HEK293 (cell line): ENCODE measurements at regions not wholly inside any gene's neighbourhood (a gene's known extent, or its start where the extent isn't known, plus 50 kb on each side); places are given as distances from the start of the nearest gene placed in this dataset.

Source experiments
- CTCF ChIA-PET: fragments of 350-600 bp; formaldehyde crosslinking; extraction: SDS; loops from one replicate; lab custom pipeline; 2021; ENCODE audit warnings: antibody characterized with exemption; lab: Yijun Ruan, JAX
- POLR2A ChIA-PET: fragments of 300-600 bp; formaldehyde crosslinking; extraction: SDS; loops from one replicate; lab custom pipeline; 2020; ENCODE audit warnings: antibody characterized with exemption, inconsistent platforms; lab: Yijun Ruan, JAX
- H3K27ac ChIP-seq: fragments of 200-500 bp; sonication (Bioruptor generic); 2 replicates; pipeline ENCODE4 v1.5.1; 2014; ENCODE audit warnings: low read depth, low read length, control low read depth, inconsistent platforms; ENCODE audit errors: extremely low read depth
- H3K36me3 ChIP-seq, 2 experiments: fragments of 200-500 bp in 1 of 2; sonication (Bioruptor generic) in 1 of 2; 1 replicate in 1 of 2; 2 replicates in 1 of 2; pipeline ENCODE4 v1.5.1; 2014 to 2017; ENCODE audit warnings: inconsistent platforms in 2 of 2, low read length in 2 of 2; ENCODE audit not compliant: control insufficient read depth in 2 of 2, insufficient read depth in 1 of 2
- H3K4me1 ChIP-seq: fragments of 200-500 bp; sonication (Bioruptor generic); 2 replicates; pipeline ENCODE4 v1.5.1; 2014; ENCODE audit warnings: mild to moderate bottlenecking, low read length, inconsistent platforms; ENCODE audit not compliant: control insufficient read depth, insufficient read depth
- H3K4me3 ChIP-seq: 2 replicates; pipeline ENCODE4 v1.5.1; 2011; ENCODE audit warnings: low read depth, mild to moderate bottlenecking, control low read depth, low read length, moderate library complexity
- H3K9me3 ChIP-seq: fragments of 200-500 bp; sonication (Bioruptor generic); 2 replicates; pipeline ENCODE4 v1.5.1; 2014; ENCODE audit warnings: low read depth, low read length, inconsistent platforms; ENCODE audit not compliant: control insufficient read depth, insufficient read depth
- OSR2 ChIP-seq: fragments of 450-650 bp; formaldehyde crosslinking; IDR thresholded peaks from 2 replicates; pipeline ENCODE4 v1.5.1; 2016; ENCODE audit warnings: missing biosample characterization, missing genetic modification characterization
- SP3 ChIP-seq: fragments of 450-650 bp; formaldehyde crosslinking; IDR thresholded peaks from 2 replicates; pipeline ENCODE4 v1.5.1; 2016; ENCODE audit warnings: missing biosample characterization, missing genetic modification characterization
- ZBTB1 ChIP-seq: fragments of 450-650 bp; formaldehyde crosslinking; IDR thresholded peaks from 2 replicates; pipeline ENCODE4 v1.5.1; 2016; ENCODE audit warnings: missing biosample characterization, missing genetic modification characterization
- ZNF175 ChIP-seq: fragments of 450-650 bp; formaldehyde crosslinking; IDR thresholded peaks from 2 replicates; pipeline ENCODE4 v1.5.1; 2016; ENCODE audit warnings: missing biosample characterization, missing genetic modification characterization
- ZNF311 ChIP-seq: fragments of 450-650 bp; formaldehyde crosslinking; IDR thresholded peaks from 2 replicates; pipeline ENCODE4 v1.5.1; 2017; ENCODE audit warnings: missing biosample characterization, missing genetic modification characterization, borderline replicate concordance
- ZNF391 ChIP-seq: fragments of 450-650 bp; formaldehyde crosslinking; IDR thresholded peaks from 2 replicates; pipeline ENCODE4 v1.5.1; 2016; ENCODE audit warnings: low read depth, missing biosample characterization, missing genetic modification characterization, borderline replicate concordance
- ZNF521 ChIP-seq: fragments of 450-650 bp; formaldehyde crosslinking; IDR thresholded peaks from 2 replicates; pipeline ENCODE4 v1.5.1; 2017; ENCODE audit warnings: missing biosample characterization, mild to moderate bottlenecking, missing genetic modification characterization
- ZNF555 ChIP-seq: fragments of 450-650 bp; formaldehyde crosslinking; conservative IDR thresholded peaks from 2 replicates; pipeline ENCODE4 v1.5.1; 2017; ENCODE audit warnings: missing biosample characterization, mild to moderate bottlenecking, missing genetic modification characterization, inconsistent platforms
- ZNF596 ChIP-seq: fragments of 450-650 bp; IDR thresholded peaks from 2 replicates; pipeline ENCODE4 v1.5.0; 2018; ENCODE audit warnings: missing biosample characterization, mild to moderate bottlenecking, missing genetic modification characterization, moderate library complexity
- ZNF610 ChIP-seq: fragments of 450-650 bp; formaldehyde crosslinking; IDR thresholded peaks from 2 replicates; pipeline ENCODE4 v1.5.1; 2016; ENCODE audit warnings: missing biosample characterization, missing genetic modification characterization, borderline replicate concordance
- ZNF660 ChIP-seq: fragments of 450-650 bp; IDR thresholded peaks from 2 replicates; pipeline ENCODE4 v1.5.1; 2018; ENCODE audit warnings: missing biosample characterization, mild to moderate bottlenecking, missing genetic modification characterization
- ZNF837 ChIP-seq: fragments of 450-650 bp; formaldehyde crosslinking; IDR thresholded peaks from 2 replicates; pipeline ENCODE4 v1.5.1; 2016; ENCODE audit warnings: missing biosample characterization, missing genetic modification characterization
- TF ChIP-seq, protein P1 (sequence below): fragments of 450-650 bp; formaldehyde crosslinking; IDR thresholded peaks from 2 replicates; pipeline ENCODE4 v1.5.1; 2016; ENCODE audit warnings: missing biosample characterization, missing genetic modification characterization
- TF ChIP-seq, protein P2 (sequence below): fragments of 450-650 bp; formaldehyde crosslinking; IDR thresholded peaks from 2 replicates; pipeline ENCODE4 v1.5.1; 2016; ENCODE audit warnings: missing biosample characterization, missing genetic modification characterization, low read depth
- TF ChIP-seq, protein P3 (sequence below): fragments of 450-650 bp; formaldehyde crosslinking; IDR thresholded peaks from 2 replicates; pipeline ENCODE4 v1.5.1; 2016; ENCODE audit warnings: missing biosample characterization, missing genetic modification characterization
- TF ChIP-seq, protein P4 (sequence below): fragments of 450-650 bp; formaldehyde crosslinking; IDR thresholded peaks from 2 replicates; pipeline ENCODE4 v1.5.1; 2016; ENCODE audit warnings: missing biosample characterization, missing genetic modification characterization
- TF ChIP-seq, protein P5 (sequence below): fragments of 450-650 bp; formaldehyde crosslinking; IDR thresholded peaks from 2 replicates; pipeline ENCODE4 v1.5.1; 2016; ENCODE audit warnings: missing biosample characterization, missing genetic modification characterization

DNA sequence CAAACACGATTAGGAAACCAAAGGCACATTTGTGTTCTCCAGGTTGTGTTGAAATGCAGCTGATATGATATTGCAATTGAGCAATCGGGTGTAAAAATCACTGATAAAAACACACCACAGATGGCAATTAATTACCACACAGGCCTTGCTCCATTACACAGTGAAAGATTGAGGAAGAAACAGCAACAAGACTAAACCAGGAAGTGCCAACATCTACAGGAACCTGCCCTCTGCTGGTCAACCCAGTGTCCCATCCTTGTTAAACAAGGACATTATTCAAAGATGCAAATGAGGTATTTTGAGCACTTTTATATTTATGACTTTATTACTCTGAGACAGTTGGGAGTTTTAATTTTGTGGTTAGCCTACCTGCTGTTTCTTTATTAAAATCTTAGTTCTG is 765.6 kb upstream of the GHITM start (continued):
- TF ChIP-seq ZBTB1 (tag by site-specific recombination), result no peak
- TF ChIP-seq, protein P1, sequence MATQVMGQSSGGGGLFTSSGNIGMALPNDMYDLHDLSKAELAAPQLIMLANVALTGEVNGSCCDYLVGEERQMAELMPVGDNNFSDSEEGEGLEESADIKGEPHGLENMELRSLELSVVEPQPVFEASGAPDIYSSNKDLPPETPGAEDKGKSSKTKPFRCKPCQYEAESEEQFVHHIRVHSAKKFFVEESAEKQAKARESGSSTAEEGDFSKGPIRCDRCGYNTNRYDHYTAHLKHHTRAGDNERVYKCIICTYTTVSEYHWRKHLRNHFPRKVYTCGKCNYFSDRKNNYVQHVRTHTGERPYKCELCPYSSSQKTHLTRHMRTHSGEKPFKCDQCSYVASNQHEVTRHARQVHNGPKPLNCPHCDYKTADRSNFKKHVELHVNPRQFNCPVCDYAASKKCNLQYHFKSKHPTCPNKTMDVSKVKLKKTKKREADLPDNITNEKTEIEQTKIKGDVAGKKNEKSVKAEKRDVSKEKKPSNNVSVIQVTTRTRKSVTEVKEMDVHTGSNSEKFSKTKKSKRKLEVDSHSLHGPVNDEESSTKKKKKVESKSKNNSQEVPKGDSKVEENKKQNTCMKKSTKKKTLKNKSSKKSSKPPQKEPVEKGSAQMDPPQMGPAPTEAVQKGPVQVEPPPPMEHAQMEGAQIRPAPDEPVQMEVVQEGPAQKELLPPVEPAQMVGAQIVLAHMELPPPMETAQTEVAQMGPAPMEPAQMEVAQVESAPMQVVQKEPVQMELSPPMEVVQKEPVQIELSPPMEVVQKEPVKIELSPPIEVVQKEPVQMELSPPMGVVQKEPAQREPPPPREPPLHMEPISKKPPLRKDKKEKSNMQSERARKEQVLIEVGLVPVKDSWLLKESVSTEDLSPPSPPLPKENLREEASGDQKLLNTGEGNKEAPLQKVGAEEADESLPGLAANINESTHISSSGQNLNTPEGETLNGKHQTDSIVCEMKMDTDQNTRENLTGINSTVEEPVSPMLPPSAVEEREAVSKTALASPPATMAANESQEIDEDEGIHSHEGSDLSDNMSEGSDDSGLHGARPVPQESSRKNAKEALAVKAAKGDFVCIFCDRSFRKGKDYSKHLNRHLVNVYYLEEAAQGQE (tag by site-specific recombination), result no peak
- TF ChIP-seq, protein P2, sequence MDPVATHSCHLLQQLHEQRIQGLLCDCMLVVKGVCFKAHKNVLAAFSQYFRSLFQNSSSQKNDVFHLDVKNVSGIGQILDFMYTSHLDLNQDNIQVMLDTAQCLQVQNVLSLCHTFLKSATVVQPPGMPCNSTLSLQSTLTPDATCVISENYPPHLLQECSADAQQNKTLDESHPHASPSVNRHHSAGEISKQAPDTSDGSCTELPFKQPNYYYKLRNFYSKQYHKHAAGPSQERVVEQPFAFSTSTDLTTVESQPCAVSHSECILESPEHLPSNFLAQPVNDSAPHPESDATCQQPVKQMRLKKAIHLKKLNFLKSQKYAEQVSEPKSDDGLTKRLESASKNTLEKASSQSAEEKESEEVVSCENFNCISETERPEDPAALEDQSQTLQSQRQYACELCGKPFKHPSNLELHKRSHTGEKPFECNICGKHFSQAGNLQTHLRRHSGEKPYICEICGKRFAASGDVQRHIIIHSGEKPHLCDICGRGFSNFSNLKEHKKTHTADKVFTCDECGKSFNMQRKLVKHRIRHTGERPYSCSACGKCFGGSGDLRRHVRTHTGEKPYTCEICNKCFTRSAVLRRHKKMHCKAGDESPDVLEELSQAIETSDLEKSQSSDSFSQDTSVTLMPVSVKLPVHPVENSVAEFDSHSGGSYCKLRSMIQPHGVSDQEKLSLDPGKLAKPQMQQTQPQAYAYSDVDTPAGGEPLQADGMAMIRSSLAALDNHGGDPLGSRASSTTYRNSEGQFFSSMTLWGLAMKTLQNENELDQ (tag by site-specific recombination), result no peak

DNA sequence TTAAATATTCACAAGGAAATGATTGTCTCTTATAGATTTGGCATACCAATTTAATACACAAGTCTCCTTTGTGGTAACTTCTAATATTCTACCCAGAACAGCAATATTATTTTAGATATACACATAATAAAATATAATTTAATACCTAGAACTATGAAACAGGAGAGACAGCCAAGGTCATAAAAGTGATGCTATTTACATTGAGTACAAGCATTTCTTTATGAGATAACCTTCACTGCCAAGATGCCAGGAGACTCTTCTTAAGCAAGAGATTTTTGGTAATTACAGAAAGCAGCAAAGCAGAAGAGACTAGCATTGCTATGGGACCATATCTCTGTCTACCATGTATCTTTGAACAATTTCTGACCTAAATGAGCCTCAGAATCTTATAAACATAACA is 764.6 kb upstream of the GHITM start:
- H3K9me3 ChIP-seq, result no peaks in the 10 kb centered on the region
- H3K36me3 ChIP-seq, result no peaks in the 10 kb centered on the region
- ChIA-PET CTCF (no interaction called here), POLR2A (no interaction called here)
- H3K27ac ChIP-seq, result no peak overlapping the region
- H3K4me3 ChIP-seq, result no peak overlapping the region
- H3K4me1 ChIP-seq, result no peaks in the 10 kb centered on the region
- TF ChIP-seq SP3 (tag by site-specific recombination) (no peak), ZNF596 (tag by site-specific recombination) (no peak), ZNF610 (no peak), ZNF521 (tag by site-specific recombination) (no peak), ZNF660 (tag by site-specific recombination) (no peak), ZNF837 (tag by site-specific recombination) (no peak), ZNF175 (no peak), ZNF555 (no peak), ZNF391 (no peak), ZNF311 (tag by site-specific recombination) (no peak), OSR2 (tag by site-specific recombination) (no peak)
- TF ChIP-seq, protein P3, sequence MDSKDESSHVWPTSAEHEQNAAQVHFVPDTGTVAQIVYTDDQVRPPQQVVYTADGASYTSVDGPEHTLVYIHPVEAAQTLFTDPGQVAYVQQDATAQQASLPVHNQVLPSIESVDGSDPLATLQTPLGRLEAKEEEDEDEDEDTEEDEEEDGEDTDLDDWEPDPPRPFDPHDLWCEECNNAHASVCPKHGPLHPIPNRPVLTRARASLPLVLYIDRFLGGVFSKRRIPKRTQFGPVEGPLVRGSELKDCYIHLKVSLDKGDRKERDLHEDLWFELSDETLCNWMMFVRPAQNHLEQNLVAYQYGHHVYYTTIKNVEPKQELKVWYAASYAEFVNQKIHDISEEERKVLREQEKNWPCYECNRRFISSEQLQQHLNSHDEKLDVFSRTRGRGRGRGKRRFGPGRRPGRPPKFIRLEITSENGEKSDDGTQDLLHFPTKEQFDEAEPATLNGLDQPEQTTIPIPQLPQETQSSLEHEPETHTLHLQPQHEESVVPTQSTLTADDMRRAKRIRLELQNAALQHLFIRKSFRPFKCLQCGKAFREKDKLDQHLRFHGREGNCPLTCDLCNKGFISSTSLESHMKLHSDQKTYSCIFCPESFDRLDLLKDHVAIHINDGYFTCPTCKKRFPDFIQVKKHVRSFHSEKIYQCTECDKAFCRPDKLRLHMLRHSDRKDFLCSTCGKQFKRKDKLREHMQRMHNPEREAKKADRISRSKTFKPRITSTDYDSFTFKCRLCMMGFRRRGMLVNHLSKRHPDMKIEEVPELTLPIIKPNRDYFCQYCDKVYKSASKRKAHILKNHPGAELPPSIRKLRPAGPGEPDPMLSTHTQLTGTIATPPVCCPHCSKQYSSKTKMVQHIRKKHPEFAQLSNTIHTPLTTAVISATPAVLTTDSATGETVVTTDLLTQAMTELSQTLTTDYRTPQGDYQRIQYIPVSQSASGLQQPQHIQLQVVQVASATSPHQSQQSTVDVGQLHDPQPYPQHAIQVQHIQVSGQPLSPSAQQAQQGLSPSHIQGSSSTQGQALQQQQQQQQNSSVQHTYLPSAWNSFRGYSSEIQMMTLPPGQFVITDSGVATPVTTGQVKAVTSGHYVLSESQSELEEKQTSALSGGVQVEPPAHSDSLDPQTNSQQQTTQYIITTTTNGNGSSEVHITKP (tag by site-specific recombination), result no peak
- TF ChIP-seq, protein P4, sequence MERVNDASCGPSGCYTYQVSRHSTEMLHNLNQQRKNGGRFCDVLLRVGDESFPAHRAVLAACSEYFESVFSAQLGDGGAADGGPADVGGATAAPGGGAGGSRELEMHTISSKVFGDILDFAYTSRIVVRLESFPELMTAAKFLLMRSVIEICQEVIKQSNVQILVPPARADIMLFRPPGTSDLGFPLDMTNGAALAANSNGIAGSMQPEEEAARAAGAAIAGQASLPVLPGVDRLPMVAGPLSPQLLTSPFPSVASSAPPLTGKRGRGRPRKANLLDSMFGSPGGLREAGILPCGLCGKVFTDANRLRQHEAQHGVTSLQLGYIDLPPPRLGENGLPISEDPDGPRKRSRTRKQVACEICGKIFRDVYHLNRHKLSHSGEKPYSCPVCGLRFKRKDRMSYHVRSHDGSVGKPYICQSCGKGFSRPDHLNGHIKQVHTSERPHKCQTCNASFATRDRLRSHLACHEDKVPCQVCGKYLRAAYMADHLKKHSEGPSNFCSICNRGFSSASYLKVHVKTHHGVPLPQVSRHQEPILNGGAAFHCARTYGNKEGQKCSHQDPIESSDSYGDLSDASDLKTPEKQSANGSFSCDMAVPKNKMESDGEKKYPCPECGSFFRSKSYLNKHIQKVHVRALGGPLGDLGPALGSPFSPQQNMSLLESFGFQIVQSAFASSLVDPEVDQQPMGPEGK, result no peak
- TF ChIP-seq, protein P5, sequence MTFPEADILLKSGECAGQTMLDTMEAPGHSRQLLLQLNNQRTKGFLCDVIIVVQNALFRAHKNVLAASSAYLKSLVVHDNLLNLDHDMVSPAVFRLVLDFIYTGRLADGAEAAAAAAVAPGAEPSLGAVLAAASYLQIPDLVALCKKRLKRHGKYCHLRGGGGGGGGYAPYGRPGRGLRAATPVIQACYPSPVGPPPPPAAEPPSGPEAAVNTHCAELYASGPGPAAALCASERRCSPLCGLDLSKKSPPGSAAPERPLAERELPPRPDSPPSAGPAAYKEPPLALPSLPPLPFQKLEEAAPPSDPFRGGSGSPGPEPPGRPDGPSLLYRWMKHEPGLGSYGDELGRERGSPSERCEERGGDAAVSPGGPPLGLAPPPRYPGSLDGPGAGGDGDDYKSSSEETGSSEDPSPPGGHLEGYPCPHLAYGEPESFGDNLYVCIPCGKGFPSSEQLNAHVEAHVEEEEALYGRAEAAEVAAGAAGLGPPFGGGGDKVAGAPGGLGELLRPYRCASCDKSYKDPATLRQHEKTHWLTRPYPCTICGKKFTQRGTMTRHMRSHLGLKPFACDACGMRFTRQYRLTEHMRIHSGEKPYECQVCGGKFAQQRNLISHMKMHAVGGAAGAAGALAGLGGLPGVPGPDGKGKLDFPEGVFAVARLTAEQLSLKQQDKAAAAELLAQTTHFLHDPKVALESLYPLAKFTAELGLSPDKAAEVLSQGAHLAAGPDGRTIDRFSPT (tag by site-specific recombination), result no peak
